HL-60 (cell line): ENCODE measurements at regions not wholly inside any gene's neighbourhood (a gene's known extent, or its start where the extent isn't known, plus 50 kb on each side); places are given as distances from the start of the nearest gene placed in this dataset.

ENCODE experiments used
- GABPA ChIP-seq: IDR thresholded peaks from 2 replicates; pipeline ENCODE4 v1.6.1; 2012; ENCODE audit warnings: low read depth
- POLR2AphosphoS5 ChIP-seq: IDR thresholded peaks from 2 replicates; pipeline ENCODE4 v1.6.1; 2012; ENCODE audit warnings: low read depth
- SPI1 ChIP-seq: IDR thresholded peaks from 2 replicates; pipeline ENCODE4 v1.6.1; 2012; ENCODE audit warnings: low read depth, mild to moderate bottlenecking, borderline replicate concordance
- TF ChIP-seq, protein P1 (sequence below): IDR thresholded peaks from one replicate; pipeline ENCODE4 v1.5.1; 2011; ENCODE audit warnings: low read length, control low read depth, inconsistent platforms; ENCODE audit not compliant: insufficient read depth
- TF ChIP-seq, protein P2 (sequence below): IDR thresholded peaks from 2 replicates; pipeline ENCODE4 v1.6.1; 2012; ENCODE audit warnings: low read depth; ENCODE audit not compliant: insufficient replicate concordance

DNA sequence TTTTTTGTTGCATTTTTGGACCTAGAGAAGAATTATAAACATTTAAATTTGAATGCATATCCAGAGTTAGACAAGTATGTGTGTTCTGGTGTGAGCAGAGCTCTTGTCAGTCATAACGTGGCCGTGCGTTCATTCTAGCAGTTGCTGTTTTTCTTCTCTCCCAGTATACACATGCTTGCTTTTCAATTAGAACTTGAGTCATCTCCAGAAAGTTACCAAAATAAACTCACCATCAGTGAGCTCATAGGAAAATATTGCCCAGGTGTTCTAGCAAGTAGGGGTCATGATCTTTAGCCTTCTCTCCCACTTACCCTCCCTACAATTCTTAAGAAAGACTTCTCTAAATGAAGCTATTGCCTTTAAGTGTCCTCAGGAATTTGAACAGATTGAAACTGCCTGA lies 247.5 kb upstream of the TUT7 start:
- TF ChIP-seq, protein P1, sequence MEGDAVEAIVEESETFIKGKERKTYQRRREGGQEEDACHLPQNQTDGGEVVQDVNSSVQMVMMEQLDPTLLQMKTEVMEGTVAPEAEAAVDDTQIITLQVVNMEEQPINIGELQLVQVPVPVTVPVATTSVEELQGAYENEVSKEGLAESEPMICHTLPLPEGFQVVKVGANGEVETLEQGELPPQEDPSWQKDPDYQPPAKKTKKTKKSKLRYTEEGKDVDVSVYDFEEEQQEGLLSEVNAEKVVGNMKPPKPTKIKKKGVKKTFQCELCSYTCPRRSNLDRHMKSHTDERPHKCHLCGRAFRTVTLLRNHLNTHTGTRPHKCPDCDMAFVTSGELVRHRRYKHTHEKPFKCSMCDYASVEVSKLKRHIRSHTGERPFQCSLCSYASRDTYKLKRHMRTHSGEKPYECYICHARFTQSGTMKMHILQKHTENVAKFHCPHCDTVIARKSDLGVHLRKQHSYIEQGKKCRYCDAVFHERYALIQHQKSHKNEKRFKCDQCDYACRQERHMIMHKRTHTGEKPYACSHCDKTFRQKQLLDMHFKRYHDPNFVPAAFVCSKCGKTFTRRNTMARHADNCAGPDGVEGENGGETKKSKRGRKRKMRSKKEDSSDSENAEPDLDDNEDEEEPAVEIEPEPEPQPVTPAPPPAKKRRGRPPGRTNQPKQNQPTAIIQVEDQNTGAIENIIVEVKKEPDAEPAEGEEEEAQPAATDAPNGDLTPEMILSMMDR: no peak
- TF ChIP-seq, protein P2, sequence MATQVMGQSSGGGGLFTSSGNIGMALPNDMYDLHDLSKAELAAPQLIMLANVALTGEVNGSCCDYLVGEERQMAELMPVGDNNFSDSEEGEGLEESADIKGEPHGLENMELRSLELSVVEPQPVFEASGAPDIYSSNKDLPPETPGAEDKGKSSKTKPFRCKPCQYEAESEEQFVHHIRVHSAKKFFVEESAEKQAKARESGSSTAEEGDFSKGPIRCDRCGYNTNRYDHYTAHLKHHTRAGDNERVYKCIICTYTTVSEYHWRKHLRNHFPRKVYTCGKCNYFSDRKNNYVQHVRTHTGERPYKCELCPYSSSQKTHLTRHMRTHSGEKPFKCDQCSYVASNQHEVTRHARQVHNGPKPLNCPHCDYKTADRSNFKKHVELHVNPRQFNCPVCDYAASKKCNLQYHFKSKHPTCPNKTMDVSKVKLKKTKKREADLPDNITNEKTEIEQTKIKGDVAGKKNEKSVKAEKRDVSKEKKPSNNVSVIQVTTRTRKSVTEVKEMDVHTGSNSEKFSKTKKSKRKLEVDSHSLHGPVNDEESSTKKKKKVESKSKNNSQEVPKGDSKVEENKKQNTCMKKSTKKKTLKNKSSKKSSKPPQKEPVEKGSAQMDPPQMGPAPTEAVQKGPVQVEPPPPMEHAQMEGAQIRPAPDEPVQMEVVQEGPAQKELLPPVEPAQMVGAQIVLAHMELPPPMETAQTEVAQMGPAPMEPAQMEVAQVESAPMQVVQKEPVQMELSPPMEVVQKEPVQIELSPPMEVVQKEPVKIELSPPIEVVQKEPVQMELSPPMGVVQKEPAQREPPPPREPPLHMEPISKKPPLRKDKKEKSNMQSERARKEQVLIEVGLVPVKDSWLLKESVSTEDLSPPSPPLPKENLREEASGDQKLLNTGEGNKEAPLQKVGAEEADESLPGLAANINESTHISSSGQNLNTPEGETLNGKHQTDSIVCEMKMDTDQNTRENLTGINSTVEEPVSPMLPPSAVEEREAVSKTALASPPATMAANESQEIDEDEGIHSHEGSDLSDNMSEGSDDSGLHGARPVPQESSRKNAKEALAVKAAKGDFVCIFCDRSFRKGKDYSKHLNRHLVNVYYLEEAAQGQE: no peak
- TF ChIP-seq GABPA (no peak), POLR2AphosphoS5 (no peak), SPI1 (no peak)
